Kasumi-1 (cell line): ENCODE measurements at regions not wholly inside any gene's neighbourhood (a gene's known extent, or its start where the extent isn't known, plus 50 kb on each side); places are given as distances from the start of the nearest gene placed in this dataset.

Experiments used
- DNase-seq, 2 experiments: peaks; one replicate each; lab custom pipeline; 2025; lab: John Stamatoyannopoulos, UW

GRCh38 chr17:31715446-31715845, 143.6 kb downstream of the COPRS start:
- DNase-seq = no peak

GRCh38 chr17:31704483-31704882, 154.6 kb downstream of the COPRS start:
- no peak for DNase-seq

DNA sequence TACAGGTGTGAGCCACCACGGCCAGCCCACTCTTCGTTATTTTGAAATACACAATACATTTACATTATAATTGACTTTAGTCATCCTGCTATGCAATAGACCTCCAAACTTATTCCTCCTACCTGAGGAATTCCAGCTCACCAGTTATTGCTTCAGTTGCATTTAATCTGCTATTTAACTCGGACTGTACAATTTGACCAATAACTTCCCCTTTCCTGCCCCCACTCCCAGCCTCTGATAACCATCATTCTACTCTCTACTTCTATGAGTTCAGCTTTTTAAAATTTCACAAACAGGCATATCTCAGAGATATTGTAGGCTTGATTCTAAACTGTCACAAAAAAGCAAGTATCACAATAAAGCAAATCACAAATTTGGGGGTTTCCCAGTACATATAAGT, 157.0 kb downstream of the COPRS start:
- no peak for DNase-seq

DNA sequence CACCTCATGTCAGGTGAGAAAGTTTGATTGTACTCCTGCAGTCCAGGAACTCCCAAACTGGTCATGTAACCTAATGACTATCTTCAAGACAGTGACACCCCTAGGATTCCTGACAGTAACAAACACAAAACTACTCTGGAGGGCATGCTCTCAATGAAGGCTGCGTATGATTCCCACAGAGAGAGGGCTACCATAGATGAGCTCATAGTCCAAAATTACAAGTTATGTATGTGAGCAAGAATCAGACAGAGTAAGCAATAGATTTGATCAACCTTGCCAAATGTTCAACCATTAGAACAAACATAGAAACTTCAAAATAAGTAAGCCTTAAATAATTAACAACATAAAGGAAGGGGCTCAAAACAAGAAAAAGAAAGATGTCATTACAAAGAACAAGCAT, 158.1 kb downstream of the COPRS start:
- DNase-seq = no peak

GRCh38 chr17:31699886-31700285, 159.2 kb downstream of the COPRS start:
- no peak for DNase-seq

- no peak for DNase-seq
Measured at GRCh38 chr17:31699281-31699680, 159.8 kb downstream of the COPRS start.

- DNase-seq = no peak
Measured at GRCh38 chr17:31698751-31699150, 160.3 kb downstream of the COPRS start.

GRCh38 chr17:31697838-31698237, 161.2 kb downstream of the COPRS start:
- DNase-seq = no peak

DNA sequence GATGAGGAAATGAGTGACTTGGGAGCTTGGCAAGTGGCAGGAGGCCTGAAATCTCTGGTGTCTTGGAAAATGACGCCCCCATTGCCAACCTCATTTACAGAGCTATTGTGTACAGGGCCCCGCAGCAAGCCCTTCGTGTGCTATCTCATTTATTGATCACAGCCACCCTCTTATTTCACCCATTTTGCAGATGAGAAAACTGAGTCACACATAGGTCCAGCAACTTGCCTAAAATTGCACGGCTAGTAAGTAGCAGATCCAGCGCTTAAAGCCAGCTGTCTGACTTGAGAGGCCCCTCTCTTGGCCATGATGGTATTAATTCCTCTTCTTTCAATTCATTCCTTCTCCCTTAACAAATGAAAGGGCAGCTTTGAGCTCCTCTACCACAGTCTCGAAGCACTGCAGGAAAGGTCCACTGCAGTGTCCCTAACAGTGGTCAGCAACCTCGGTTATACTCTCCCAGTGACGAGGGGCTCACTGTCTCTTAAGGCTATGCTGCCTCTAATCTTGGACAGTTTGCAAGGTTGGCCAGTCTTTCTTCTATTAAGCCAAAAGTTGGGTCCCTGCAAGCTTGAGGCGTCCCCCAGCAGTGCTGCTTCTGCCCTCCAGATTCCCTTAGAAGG, 162.2 kb downstream of the COPRS start:
- DNase-seq = no peak

- no peak for DNase-seq
Measured at GRCh38 chr17:31696184-31696602, 162.9 kb downstream of the COPRS start.

DNA sequence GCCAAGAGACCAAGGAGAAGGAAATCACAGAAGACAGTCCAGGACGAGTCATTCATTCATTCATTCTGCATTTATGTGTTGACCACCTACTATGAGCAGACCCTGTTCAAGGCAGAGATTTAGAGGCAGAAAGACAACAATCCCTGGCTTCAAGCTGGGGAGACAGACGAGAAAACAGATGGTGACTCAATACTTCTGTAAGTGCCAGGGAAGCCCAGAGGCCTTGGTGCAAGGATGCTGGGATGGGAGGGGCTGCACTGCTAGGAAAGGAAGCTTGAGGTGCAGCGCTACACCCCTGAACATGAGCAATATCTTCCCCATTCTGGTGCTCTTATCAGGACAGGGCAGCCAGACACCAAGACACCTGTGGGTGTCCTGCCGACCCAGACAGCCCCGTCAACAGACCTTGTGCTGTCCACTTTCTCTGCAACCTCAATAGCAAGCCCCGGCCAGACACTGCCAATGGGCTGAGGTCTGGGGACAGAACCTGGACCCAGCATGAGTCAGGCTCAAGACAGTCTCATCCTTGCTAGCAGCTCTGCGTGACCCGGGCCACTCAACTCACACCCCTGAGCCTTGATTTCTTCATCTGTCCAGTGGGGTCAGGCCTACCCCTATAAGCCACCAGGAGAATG, 163.5 kb downstream of the COPRS start:
- no peak for DNase-seq

GRCh38 chr17:31693433-31694220, 165.4 kb downstream of the COPRS start:
- DNase-seq = no peak

- DNase-seq = no peak
Measured at GRCh38 chr17:31692632-31693031, 166.4 kb downstream of the COPRS start.

DNA sequence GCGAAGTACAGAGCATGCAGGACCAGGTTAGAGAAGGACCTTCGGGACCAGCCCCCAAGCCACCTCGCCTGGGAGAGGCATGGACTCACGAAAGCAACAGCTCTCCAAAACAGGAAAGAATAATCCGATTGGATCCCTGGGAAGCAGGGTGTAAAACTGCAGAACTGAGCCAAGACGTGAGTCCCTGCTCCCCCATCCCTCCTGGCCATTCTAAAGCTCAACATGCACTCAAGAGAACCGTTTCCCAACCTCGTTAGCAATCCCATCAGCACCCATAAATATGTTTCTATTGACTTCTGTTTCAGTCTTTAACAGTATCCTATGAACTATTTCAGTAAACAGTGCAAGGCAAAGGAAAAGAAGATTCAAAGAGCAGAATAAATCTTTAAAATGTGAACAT, 167.0 kb downstream of the COPRS start:
- no peak for DNase-seq

DNA sequence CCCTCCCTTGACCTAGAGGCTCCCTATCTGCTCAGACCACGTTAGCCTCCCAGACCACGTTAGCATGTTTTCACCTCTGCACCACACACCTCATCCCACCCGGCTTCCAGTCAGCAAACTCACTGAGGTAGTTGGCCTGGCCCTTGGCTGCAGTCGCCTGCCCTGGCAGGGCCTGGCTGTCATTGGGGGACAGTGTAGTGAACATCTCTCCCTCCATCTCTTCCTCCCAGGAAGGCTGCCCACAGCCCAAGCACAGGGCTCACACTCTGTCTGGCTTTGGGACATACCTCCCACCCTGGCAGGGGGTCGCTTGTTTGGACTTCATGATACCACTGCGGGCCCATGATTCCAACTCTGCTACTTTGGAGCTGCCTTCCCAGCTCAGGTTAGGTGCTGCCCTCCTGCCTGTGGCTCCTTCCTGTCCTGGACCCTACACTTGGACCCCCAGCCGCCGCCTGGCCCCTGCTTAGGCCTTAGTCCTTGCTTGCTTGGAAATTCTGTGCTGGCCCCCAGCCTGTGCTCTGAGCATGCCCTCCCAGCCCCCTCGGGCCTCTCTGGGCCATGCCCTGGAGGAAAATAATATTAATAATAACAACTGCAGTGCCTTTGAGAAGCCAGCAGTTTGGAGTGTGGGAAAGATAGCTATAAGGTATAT, 167.7 kb downstream of the COPRS start:
- DNase-seq = no peak

DNA sequence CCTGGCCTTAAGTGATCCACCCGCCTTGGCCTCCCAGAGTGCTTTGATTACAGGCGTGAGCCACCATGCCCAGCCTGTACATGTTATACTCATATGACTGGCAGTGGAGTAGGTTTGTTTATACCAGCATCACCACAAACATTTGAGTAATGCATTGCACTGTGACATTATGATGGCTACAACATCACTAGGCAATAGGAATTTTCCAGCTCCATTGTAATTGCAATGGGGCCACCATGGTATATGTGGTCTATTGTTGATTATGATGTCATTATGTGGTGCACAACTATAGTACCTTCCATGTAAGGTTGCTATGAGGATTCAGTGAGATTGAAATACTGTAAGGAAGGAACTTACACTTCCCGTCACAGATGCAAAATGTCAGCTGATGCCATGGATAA, 168.9 kb downstream of the COPRS start:
- no peak for DNase-seq

GRCh38 chr17:31688701-31689100, 170.3 kb downstream of the COPRS start:
- DNase-seq = no peak

DNA sequence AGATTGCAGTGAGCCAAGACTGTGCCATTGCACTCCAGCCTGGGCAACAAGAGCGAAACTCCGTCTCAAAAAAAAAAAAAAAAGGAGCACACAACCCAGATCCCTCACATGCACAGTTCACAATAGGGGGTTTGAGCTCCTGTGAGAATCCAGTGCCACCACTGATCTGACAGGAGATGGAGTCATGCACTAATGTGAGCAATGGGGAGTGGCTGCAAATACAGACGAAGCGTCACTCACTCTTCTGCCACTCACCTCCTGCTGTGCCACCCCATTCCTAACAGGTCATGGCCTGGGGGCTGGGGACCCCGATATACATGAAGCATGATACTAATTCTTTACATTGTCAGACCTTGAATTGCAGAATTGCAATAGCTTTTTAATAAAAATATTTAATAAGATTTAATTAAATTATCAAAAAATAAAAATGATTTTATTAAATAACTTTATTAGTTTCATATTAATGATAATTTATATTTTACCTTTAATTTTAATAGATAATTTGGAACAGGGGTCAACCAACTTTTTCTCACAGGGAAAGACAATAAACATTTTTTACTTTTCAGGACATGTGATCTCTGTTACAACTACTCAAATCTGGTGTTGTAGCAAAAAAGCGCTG, 171.4 kb downstream of the COPRS start:
- DNase-seq = no peak

DNA sequence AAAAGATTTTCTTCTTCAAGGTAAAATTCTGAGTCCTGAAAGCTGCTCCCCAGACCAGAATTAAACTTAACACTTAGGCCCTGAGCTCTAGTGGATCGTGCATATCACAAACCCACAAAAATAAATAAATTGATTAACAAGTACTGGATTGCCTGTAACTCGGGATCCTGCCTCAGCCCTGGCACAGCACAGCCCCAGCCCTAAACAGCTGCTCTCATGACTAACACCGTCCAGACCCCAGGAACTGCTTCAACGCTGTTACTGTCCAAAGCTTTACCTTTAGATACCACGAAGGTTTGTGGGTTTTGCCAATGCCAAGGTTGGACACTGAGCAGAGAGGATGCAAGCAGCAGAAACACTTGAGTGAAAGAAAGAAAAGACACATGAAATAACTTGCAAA, 172.5 kb downstream of the COPRS start:
- DNase-seq = no peak

DNA sequence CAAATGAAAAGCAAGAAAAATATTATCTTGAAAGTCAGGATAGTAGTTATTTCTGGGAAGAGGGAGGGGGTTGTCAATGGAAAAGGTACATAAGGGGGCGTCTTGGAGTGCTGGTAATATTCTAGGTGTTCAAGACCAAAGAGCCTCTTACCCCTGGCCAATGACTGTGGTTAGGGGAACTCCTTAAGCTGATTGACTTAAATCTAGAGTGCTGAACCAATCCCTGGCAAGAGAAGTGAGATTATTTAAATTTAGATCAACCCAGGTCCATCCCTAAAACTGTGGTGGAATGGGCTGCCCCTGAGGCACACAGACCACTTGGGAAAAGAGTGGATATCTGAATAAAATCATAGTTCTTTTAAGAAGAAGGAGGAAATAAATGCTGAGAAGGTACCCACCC, 174.1 kb downstream of the COPRS start:
- no peak for DNase-seq

DNA sequence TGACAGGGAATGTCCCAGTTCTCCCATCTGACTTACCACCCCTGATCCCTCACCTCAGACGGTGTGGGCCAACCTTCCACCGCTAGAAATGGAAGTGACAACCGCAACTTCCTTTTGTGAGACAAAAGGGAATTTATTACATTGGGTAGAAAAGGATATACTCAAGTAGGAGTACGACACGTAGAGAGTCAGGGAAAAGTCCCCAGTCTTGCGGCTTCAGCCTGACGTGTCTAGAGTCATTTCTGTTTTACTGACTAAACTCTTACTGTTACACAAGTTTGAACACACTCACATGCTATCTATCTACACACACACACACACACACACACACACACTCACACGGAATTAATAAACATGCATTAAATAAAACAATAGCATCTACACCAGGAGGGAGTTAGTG, 178.9 kb downstream of the COPRS start:
- no peak for DNase-seq

DNA sequence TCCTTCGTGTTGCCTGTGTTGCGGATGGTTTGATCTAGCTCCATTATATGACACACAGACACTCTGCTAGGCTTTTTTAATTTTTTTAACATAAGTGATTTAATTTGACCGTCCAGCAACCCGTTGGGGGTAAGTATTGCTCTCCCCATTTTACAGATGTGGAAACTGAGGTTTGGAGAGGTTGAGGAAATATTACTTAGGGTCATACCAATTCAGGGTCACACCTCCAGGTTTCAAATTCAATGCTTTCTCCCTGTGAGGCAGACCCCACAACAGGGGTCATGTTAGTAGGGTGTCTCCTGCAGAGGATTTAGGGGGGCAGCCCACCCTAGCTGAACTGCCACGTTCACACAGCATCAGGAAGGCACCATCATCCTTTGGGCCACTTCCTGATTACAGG, 179.4 kb downstream of the COPRS start:
- no peak for DNase-seq
